ENCODE measurements at regions not wholly inside any gene's neighbourhood (a gene's known extent, or its start where the extent isn't known, plus 50 kb on each side); places are given as distances from the start of the nearest gene placed in this dataset.

DNA sequence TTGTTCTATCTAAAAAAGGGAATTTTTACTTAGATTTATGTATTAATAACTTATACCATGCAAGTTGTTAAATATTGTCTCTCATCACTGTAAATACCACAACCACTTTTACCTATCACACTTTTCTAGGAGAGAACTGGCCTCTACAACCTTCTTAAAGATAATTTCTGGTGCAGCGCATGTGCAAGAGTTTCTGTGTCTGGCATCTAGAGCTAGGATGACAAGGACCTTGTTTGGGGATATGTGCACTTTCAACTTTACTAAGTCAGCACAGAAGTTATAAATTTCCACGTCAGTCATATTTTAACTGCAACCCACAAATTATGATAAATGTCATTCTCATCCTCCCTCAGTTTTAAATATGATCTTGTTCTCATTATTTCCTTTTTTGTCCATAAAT, 156.9 kb upstream of the ADCY1 start:
- no peak for TF ChIP-seq POLR2A (IDR thresholded peaks at IDR 0.05)
- no peak for TF ChIP-seq CTCF (IDR thresholded peaks at IDR 0.05)

All from esophagus squamous epithelium (tissue), 4 donors.